ENCODE measurements at regions not wholly inside any gene's neighbourhood (a gene's known extent, or its start where the extent isn't known, plus 50 kb on each side); places are given as distances from the start of the nearest gene placed in this dataset.
A peak's percentile ranks its signal among the peaks of the same experiment; 100 is the strongest.

DNA sequence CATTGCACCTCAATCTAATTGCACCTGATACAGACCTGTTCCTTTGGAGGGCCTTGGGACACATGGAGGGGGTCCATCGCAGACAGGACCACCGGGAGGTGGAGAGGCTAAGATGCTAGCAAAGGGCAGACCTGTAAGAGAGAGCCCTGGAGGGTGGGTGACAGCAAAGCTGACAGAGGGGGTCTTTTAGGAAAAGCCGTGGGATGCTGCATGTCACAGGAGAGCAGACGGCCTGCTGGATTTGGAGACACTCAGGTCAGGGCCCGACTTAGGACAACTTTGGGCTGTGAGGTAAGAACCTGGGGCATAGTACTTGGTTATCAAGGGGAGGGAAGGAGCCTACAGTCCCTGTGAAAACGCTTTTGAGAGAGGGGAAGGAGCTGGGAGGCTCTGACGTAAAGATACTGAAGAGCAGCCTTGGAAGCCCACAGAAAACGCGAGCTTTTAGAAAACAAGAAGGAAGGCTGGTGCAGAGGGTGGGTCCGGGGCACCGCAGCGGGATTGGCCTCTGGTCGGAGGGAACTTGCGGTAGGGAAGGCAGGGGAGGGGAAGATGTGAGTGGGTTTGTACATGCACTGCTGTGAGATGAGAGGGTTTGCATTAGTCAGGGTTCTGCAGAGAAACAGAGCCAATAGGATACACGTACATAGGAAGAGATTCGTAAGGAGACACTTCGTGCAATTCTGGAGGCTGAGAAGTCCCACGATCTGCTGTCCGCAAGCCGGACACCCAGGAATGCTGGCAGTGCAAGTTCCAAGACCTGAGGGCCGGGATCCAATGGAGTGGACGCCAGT, 868.5 kb downstream of the TBC1D22A start:
- Histone ChIP-seq H3K27me3 (ENCODE audit: control insufficient read depth, insufficient read depth, low read length) (no peaks in the 10 kb centered on the region), H3K9me3 (ENCODE audit: control insufficient read depth, insufficient read depth, low read depth, low read length) (no peaks in the 10 kb centered on the region), H3K4me1 (ENCODE audit: control insufficient read depth, insufficient read depth, low read length) (no peaks in the 10 kb centered on the region), H3K36me3 (ENCODE audit: control insufficient read depth, insufficient read depth, low read length) (no peaks in the 10 kb centered on the region), H3K27ac (ENCODE audit: low read length) (peak overlapping the region; percentile 73; the same call in 1 of the 2 replicates), H3K4me3 (ENCODE audit: low read depth in 2 of 2, low read length in 2 of 2) (peak overlapping the region; percentile 47 to 72)
- ChIA-PET POLR2A (no interaction called here), CTCF (no interaction called here)
- TF ChIP-seq, protein P1, sequence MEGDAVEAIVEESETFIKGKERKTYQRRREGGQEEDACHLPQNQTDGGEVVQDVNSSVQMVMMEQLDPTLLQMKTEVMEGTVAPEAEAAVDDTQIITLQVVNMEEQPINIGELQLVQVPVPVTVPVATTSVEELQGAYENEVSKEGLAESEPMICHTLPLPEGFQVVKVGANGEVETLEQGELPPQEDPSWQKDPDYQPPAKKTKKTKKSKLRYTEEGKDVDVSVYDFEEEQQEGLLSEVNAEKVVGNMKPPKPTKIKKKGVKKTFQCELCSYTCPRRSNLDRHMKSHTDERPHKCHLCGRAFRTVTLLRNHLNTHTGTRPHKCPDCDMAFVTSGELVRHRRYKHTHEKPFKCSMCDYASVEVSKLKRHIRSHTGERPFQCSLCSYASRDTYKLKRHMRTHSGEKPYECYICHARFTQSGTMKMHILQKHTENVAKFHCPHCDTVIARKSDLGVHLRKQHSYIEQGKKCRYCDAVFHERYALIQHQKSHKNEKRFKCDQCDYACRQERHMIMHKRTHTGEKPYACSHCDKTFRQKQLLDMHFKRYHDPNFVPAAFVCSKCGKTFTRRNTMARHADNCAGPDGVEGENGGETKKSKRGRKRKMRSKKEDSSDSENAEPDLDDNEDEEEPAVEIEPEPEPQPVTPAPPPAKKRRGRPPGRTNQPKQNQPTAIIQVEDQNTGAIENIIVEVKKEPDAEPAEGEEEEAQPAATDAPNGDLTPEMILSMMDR (IDR thresholded peaks at IDR 0.05) = no peak
- TF ChIP-seq TCF7L2 (IDR thresholded peaks at IDR 0.05; ENCODE audit: low read depth, low read length) (no peak), POLR2AphosphoS5 (IDR thresholded peaks at IDR 0.05; ENCODE audit: low read depth, low read length) (no peak), SIN3A (IDR thresholded peaks at IDR 0.05; ENCODE audit: borderline replicate concordance, insufficient read depth, low read depth, low read length) (no peak)
- TF ChIP-seq, protein P2, sequence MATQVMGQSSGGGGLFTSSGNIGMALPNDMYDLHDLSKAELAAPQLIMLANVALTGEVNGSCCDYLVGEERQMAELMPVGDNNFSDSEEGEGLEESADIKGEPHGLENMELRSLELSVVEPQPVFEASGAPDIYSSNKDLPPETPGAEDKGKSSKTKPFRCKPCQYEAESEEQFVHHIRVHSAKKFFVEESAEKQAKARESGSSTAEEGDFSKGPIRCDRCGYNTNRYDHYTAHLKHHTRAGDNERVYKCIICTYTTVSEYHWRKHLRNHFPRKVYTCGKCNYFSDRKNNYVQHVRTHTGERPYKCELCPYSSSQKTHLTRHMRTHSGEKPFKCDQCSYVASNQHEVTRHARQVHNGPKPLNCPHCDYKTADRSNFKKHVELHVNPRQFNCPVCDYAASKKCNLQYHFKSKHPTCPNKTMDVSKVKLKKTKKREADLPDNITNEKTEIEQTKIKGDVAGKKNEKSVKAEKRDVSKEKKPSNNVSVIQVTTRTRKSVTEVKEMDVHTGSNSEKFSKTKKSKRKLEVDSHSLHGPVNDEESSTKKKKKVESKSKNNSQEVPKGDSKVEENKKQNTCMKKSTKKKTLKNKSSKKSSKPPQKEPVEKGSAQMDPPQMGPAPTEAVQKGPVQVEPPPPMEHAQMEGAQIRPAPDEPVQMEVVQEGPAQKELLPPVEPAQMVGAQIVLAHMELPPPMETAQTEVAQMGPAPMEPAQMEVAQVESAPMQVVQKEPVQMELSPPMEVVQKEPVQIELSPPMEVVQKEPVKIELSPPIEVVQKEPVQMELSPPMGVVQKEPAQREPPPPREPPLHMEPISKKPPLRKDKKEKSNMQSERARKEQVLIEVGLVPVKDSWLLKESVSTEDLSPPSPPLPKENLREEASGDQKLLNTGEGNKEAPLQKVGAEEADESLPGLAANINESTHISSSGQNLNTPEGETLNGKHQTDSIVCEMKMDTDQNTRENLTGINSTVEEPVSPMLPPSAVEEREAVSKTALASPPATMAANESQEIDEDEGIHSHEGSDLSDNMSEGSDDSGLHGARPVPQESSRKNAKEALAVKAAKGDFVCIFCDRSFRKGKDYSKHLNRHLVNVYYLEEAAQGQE (IDR thresholded peaks at IDR 0.05; ENCODE audit: insufficient read depth in 1 of 2, low read depth in 2 of 2, low read length in 1 of 2) = no peak
- intact Hi-C loops (cut with micrococcal nuclease; ENCODE audit: unreplicated experiment) = no loop called here
- in situ Hi-C loops (cut with HindIII; ENCODE audit: low pct_unique_long_range_greater_than_20kb, low sequenced_read_pairs) = no loop called here
- DNase-seq (ENCODE audit: low read depth, low spot score) (no peak), ATAC-seq (peak; percentile 61)
- no TSS peak for BruUV-seq (replicated peaks)

DNA sequence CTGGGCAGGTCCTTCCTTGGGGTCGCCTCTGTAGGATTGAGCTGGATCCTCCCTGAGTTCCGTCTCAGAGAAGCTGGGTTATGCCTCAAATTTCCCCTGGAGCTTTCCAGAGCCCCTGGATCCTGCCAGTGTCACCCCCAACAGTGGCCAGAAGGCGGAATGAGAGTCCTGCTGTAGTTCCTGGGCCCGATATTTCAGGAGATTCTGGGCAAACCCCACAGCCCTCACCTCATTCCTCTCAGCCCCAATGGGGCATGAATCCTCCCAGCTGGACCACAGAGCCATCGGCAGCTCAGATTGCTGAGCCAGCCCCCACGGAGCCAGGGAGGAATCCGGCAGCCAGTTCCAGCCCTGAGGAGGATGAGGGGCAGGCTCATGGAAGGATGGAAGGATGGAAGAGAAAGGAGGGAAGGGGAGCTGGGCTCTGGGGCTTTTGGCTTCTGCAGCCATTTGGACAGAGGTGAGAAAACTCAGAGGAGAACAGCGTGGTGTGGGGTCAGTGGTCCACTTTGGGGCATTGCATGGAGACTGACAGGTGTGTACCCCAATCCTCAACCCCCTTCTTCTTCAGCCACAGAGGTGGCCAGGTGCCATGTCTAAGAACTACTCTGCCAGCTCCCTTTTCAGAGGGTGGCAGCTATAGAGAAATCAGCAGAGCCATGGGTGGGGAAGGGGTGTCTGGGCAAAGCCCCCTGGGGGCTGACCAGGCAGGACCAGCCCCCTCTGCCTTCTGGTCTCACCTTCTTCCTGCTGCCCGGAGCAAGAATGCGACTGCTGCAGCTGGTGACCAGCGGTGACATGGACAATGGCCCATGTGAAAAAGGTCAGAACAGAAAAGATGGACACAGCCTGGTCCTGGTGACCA, 867.6 kb downstream of the TBC1D22A start:
- ATAC-seq = no peak
- no TSS peak for BruUV-seq (replicated peaks)
- H3K9me3 ChIP-seq (ENCODE audit: control insufficient read depth, insufficient read depth, low read depth, low read length) = no peaks in the 10 kb centered on the region
- no peaks in the 10 kb centered on the region for H3K27me3 ChIP-seq (ENCODE audit: control insufficient read depth, insufficient read depth, low read length)
- H3K36me3 ChIP-seq (ENCODE audit: control insufficient read depth, insufficient read depth, low read length) = no peaks in the 10 kb centered on the region
- CTCF ChIA-PET = no interaction called here
- DNase-seq (ENCODE audit: low read depth, low spot score) = no peak
- TF ChIP-seq, protein P1 (IDR thresholded peaks at IDR 0.05) = no peak
- no peak for TF ChIP-seq SIN3A (IDR thresholded peaks at IDR 0.05; ENCODE audit: borderline replicate concordance, insufficient read depth, low read depth, low read length)
- no peak for TF ChIP-seq POLR2AphosphoS5 (IDR thresholded peaks at IDR 0.05; ENCODE audit: low read depth, low read length)
- TF ChIP-seq, protein P2 (IDR thresholded peaks at IDR 0.05; ENCODE audit: insufficient read depth in 1 of 2, low read depth in 2 of 2, low read length in 1 of 2) = no peak
- no peak for TF ChIP-seq TCF7L2 (IDR thresholded peaks at IDR 0.05; ENCODE audit: low read depth, low read length)
- POLR2A ChIA-PET = no interaction called here
- intact Hi-C loops (cut with micrococcal nuclease; ENCODE audit: unreplicated experiment) = no loop called here
- H3K4me3 ChIP-seq (ENCODE audit: low read depth in 2 of 2, low read length in 2 of 2) = no peak overlapping the region
- H3K4me1 ChIP-seq (ENCODE audit: control insufficient read depth, insufficient read depth, low read length) = no peaks in the 10 kb centered on the region
- H3K27ac ChIP-seq (ENCODE audit: low read length) = no peak overlapping the region
- in situ Hi-C loops (cut with HindIII; ENCODE audit: low pct_unique_long_range_greater_than_20kb, low sequenced_read_pairs) = no loop called here

Measured in Panc1 (cell line).